PC-3 (cell line): ENCODE measurements at regions not wholly inside any gene's neighbourhood (a gene's known extent, or its start where the extent isn't known, plus 50 kb on each side); places are given as distances from the start of the nearest gene placed in this dataset.

Source experiments
- ATAC-seq: fragments of 200-7000 bp; cut with Tn5 transposase; 2 replicates; pipeline ENCODE4 v1.9.1; 2020; ENCODE audit warnings: mild to moderate bottlenecking, moderate library complexity
- BruUV-seq: library from RNA; stranded (reverse); fragments of 400-500 nt; replicated peaks from 2 replicates; lab custom pipeline; 2021; lab: Mats Ljungman, UMichigan
- CTCF ChIA-PET: fragments of 300-600 bp; sonication (Branson Sonifier 250); formaldehyde crosslinking; loops from one replicate; lab custom pipeline; 2022; ENCODE audit warnings: antibody characterized with exemption; lab: Charles Lee
- POLR2A ChIA-PET: fragments of 300-600 bp; sonication (Branson Sonifier 250); formaldehyde crosslinking; loops from one replicate; lab custom pipeline; 2022; ENCODE audit warnings: antibody characterized with exemption; ENCODE audit not compliant: unreplicated experiment; lab: Charles Lee
- DNase-seq: peaks from one replicate; pipeline ENCODE4 v3.0.0-alpha.2; 2015
- H2AFZ ChIP-seq: fragments of 300-600 bp; sonication (generic); 2 replicates; pipeline ENCODE4 v1.6.0; 2016; ENCODE audit warnings: antibody characterized with exemption, low read length
- H3F3A ChIP-seq: fragments of 300-600 bp; sonication (generic); one replicate; pipeline ENCODE4 v1.6.0; 2017; ENCODE audit warnings: antibody characterized with exemption, low read length, control low read depth, mild to moderate bottlenecking; ENCODE audit not compliant: unreplicated experiment
- H3K27ac ChIP-seq: fragments of 300-600 bp; sonication (generic); 2 replicates; pipeline ENCODE4 v1.5.1; 2016; ENCODE audit warnings: mild to moderate bottlenecking, low read length
- H3K27me3 ChIP-seq: fragments of 300-600 bp; sonication (generic); 2 replicates; pipeline ENCODE4 v1.6.1; 2016; ENCODE audit warnings: low read length, mixed read lengths
- H3K36me3 ChIP-seq: fragments of 300-600 bp; sonication (generic); 2 replicates; pipeline ENCODE4 v1.6.1; 2016; ENCODE audit warnings: low read depth, mixed run types, low read length, mixed read lengths
- H3K4me1 ChIP-seq: fragments of 300-600 bp; sonication (generic); 2 replicates; pipeline ENCODE4 v1.5.1; 2016; ENCODE audit warnings: low read length; ENCODE audit not compliant: insufficient read depth
- H3K4me2 ChIP-seq: fragments of 300-600 bp; sonication (generic); 2 replicates; pipeline ENCODE4 v1.6.0; 2016; ENCODE audit warnings: low read length
- H3K4me3 ChIP-seq: fragments of 300-600 bp; sonication (generic); 2 replicates; pipeline ENCODE4 v1.5.1; 2016; ENCODE audit warnings: mild to moderate bottlenecking, low read length, mixed read lengths
- H3K79me2 ChIP-seq: fragments of 300-600 bp; sonication (generic); 2 replicates; pipeline ENCODE4 v1.6.1; 2017; ENCODE audit warnings: low read length, mixed read lengths
- H3K9ac ChIP-seq: fragments of 300-600 bp; sonication (generic); 2 replicates; pipeline ENCODE4 v1.6.0; 2016; ENCODE audit warnings: mild to moderate bottlenecking, low read length
- H3K9me2 ChIP-seq: fragments of 300-600 bp; sonication (generic); replicated peaks from 2 replicates; pipeline ENCODE4 v1.6.1; 2016; ENCODE audit warnings: mixed run types, low read length, mixed read lengths
- H3K9me3 ChIP-seq: fragments of 300-600 bp; sonication (generic); 2 replicates; pipeline ENCODE4 v1.6.1; 2016; ENCODE audit warnings: low read length, mixed read lengths
- H4K20me1 ChIP-seq: fragments of 300-600 bp; sonication (generic); 2 replicates; pipeline ENCODE4 v1.6.1; 2016; ENCODE audit warnings: low read length, mixed read lengths
- CTCF ChIP-seq: fragments of 300-600 bp; sonication (generic); conservative IDR thresholded peaks from 2 replicates; pipeline ENCODE4 v1.5.1; 2017; ENCODE audit warnings: antibody characterized with exemption, low read depth, mild to moderate bottlenecking, low read length
- EZH2 ChIP-seq: fragments of 300-600 bp; sonication (generic); IDR thresholded peaks from one replicate; pipeline ENCODE4 v1.6.1; 2017; ENCODE audit warnings: antibody characterized with exemption, mild to moderate bottlenecking, low read length; ENCODE audit not compliant: unreplicated experiment
- EZH2phosphoT487 ChIP-seq: fragments of 300-600 bp; sonication (generic); IDR thresholded peaks from 2 replicates; pipeline ENCODE4 v1.6.1; 2018; ENCODE audit warnings: mild to moderate bottlenecking, antibody characterized with exemption, low read length, borderline replicate concordance
- intact Hi-C: fragments of 100-400 bp; cut with micrococcal nuclease; formaldehyde crosslinking; loops from 2 replicates; pipeline ENCODE4 v1.9.0; 2023

DNA sequence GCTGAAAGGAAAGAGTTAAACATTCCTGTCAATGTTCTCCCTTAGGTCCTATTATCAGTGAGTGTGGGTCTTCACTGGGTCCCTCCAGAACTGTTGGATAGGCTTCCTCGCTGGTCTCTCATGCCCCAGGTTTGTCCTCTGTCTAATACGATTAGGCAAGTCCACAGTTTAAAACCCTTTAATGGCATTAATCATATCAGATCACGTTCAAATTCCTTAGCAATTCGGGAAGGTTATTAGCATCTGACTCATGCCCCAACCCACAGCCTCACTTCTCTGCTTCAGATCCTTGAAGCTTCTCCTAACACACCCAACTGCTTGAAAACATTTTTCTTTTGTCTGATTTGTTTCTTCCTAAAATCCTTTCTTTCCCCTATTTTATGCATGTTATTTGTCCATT lies 224.3 kb upstream of the ATP10A start:
- Histone ChIP-seq H3K27ac (no peak overlapping the region), H2AFZ (no peak overlapping the region), H3K9ac (no peak overlapping the region), H4K20me1 (no peaks in the 10 kb centered on the region), H3K9me3 (no peaks in the 10 kb centered on the region), H3K9me2 (no peaks in the 10 kb centered on the region), H3K4me1 (peaks cover 41% of the 10 kb centered on the region), H3F3A (no peaks in the 10 kb centered on the region), H3K27me3 (no peaks in the 10 kb centered on the region), H3K36me3 (no peaks in the 10 kb centered on the region), H3K4me3 (no peak overlapping the region), H3K4me2 (peak overlapping the region; percentile 55), H3K79me2 (no peaks in the 10 kb centered on the region)
- ChIA-PET POLR2A (interaction anchor here (0.7 kb wide), 1 partner anchor 77 kb away, joined by 3 read pairs; no protein-coding TSS in a partner anchor), CTCF (no interaction called here)
- no TSS peak for BruUV-seq
- intact Hi-C loops = loop anchor here (10.0 kb wide), 2 partner anchors 143 to 537 kb away; no protein-coding TSS in a partner anchor
- ATAC-seq = 0 out of 2 replicates have a peak, but pooled peaks have one; percentile 14
- TF ChIP-seq EZH2 (no peak), EZH2phosphoT487 (no peak), CTCF (no peak)
- DNase-seq = peak; percentile 68

- Histone ChIP-seq H3K36me3 (no peaks in the 10 kb centered on the region), H3K4me1 (peaks cover 25% of the 10 kb centered on the region), H3K9ac (no peak overlapping the region), H3K9me3 (no peaks in the 10 kb centered on the region), H3K4me3 (no peak overlapping the region), H2AFZ (no peak overlapping the region), H3K9me2 (no peaks in the 10 kb centered on the region), H3K4me2 (no peak overlapping the region), H3K27me3 (no peaks in the 10 kb centered on the region), H3F3A (no peaks in the 10 kb centered on the region), H4K20me1 (no peaks in the 10 kb centered on the region), H3K27ac (no peak overlapping the region), H3K79me2 (no peaks in the 10 kb centered on the region)
- intact Hi-C loops = loop anchor here (10.0 kb wide), 2 partner anchors 140 to 540 kb away; no protein-coding TSS in a partner anchor
- POLR2A ChIA-PET = no interaction called here
- DNase-seq = no peak
- CTCF ChIA-PET = no interaction called here
- no peak for TF ChIP-seq CTCF
- no peak for TF ChIP-seq EZH2
- TF ChIP-seq EZH2phosphoT487 = no peak
- BruUV-seq = no TSS peak
- no peak for ATAC-seq
Observed at GRCh38 chr15:26084771-26085170, 221.6 kb upstream of the ATP10A start.

DNA sequence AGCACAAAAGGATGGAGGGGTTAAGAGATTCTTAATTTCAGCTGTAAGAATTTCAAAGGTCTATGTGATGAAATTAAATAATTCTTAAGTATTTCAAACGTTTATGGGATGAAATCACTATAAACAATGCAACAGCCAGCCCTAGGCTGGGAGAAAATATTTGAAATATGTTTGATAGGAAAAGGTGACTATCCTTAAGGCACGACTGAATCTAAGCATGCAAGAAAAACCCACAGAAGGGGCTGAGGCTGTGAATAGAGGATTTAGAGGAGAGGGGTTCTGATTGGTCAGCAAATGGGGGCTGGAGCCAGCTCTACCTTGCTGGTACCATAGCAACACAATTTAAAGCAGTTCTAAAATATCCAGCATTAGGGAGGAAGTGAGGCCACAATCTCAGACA lies 220.8 kb upstream of the ATP10A start:
- BruUV-seq = no TSS peak
- Histone ChIP-seq H3K27ac (no peak overlapping the region), H3K9me2 (no peaks in the 10 kb centered on the region), H3K79me2 (no peaks in the 10 kb centered on the region), H4K20me1 (no peaks in the 10 kb centered on the region), H3K9me3 (no peaks in the 10 kb centered on the region), H3K4me1 (peaks cover 22% of the 10 kb centered on the region), H3K27me3 (no peaks in the 10 kb centered on the region), H3K9ac (no peak overlapping the region), H3K36me3 (no peaks in the 10 kb centered on the region), H3K4me2 (peak overlapping the region; percentile 81; the same call in 1 of the 2 replicates), H3F3A (no peaks in the 10 kb centered on the region), H2AFZ (peak overlapping the region; percentile 81), H3K4me3 (0 out of 2 replicates have a peak overlapping the region, but pooled peaks have one; percentile 71)
- ChIA-PET CTCF (no interaction called here), POLR2A (no interaction called here)
- DNase-seq (no peak), ATAC-seq (no peak)
- TF ChIP-seq EZH2 = no peak
- intact Hi-C loops = loop anchor here (10.0 kb wide), 2 partner anchors 139 to 541 kb away; no protein-coding TSS in a partner anchor
